ENCODE measurements at regions not wholly inside any gene's neighbourhood (a gene's known extent, or its start where the extent isn't known, plus 50 kb on each side); places are given as distances from the start of the nearest gene placed in this dataset.
A peak's percentile ranks its signal among the peaks of the same experiment; 100 is the strongest.

- Histone ChIP-seq H2AK5ac (ENCODE audit: low read length, severe bottlenecking) (no peak overlapping the region), H2AFZ (ENCODE audit: low read depth, low read length) (no peak overlapping the region), H2BK5ac (ENCODE audit: low read depth, low read length, poor library complexity, severe bottlenecking) (no peak overlapping the region), H3K4ac (ENCODE audit: low read depth in 1 of 2, low read length in 2 of 2) (no peak overlapping the region), H3K27me3 (ENCODE audit: control insufficient read depth in 1 of 2, insufficient read depth in 1 of 2, low read length in 2 of 2) (no peaks in the 10 kb centered on the region), H3K36me3 (ENCODE audit: control insufficient read depth in 1 of 2, insufficient read depth in 2 of 2, low read depth in 1 of 2, low read length in 2 of 2) (no peaks in the 10 kb centered on the region), H3K23ac (ENCODE audit: low read length in 2 of 2) (no peak overlapping the region), H2BK120ac (ENCODE audit: low read depth, low read length) (no peak overlapping the region), H3K14ac (ENCODE audit: low read length in 2 of 2) (no peak overlapping the region), H3K4me3 (ENCODE audit: insufficient read depth in 1 of 2, low read depth in 1 of 2, low read length in 2 of 2) (peak overlapping the region in 1 of 2 experiments; percentile 67), H2BK15ac (ENCODE audit: low read depth, poor library complexity, severe bottlenecking) (no peak overlapping the region), H3K4me2 (ENCODE audit: low read length, poor library complexity, severe bottlenecking) (no peak overlapping the region), H3K9me3 (ENCODE audit: control insufficient read depth, low read length) (peaks cover 6% of the 10 kb centered on the region), H4K91ac (ENCODE audit: low read length) (no peak overlapping the region), H4K8ac (ENCODE audit: low read length) (no peak overlapping the region), H3K79me1 (replicated peaks; ENCODE audit: low read length, poor library complexity, severe bottlenecking) (no peaks in the 10 kb centered on the region), H3K18ac (ENCODE audit: low read depth in 1 of 2, low read length in 2 of 2) (no peak overlapping the region), H3K9ac (ENCODE audit: low read length) (peak overlapping the region; percentile 82), H3K27ac (ENCODE audit: low read length, poor library complexity, severe bottlenecking) (no peak overlapping the region), H2BK12ac (ENCODE audit: low read length in 2 of 2) (no peak overlapping the region), H3K4me1 (ENCODE audit: control insufficient read depth, insufficient read depth, low read depth, low read length) (no peaks in the 10 kb centered on the region)
- DNase-seq: peak; percentile 60
Observed at GRCh38 chr3:146308222-146308621, 57.3 kb upstream of the PLSCR4 start.

DNA sequence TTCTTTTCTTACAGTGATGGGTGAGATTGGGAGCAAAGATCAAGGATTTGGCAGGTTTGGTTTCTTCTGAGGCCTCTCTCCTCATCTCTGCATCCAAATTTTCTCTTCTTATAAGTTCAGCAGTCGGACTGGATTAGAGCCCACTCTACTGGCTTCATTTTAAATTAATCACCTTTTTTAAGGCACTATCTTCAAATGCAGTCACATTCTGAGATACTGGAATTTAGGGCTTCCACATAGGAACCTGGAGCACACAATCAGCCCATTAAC lies 56.5 kb upstream of the PLSCR4 start:
- Histone ChIP-seq H3K36me3 (ENCODE audit: control insufficient read depth in 1 of 2, insufficient read depth in 2 of 2, low read depth in 1 of 2, low read length in 2 of 2) (no peaks in the 10 kb centered on the region), H4K8ac (ENCODE audit: low read length) (no peak overlapping the region), H2AK5ac (ENCODE audit: low read length, severe bottlenecking) (no peak overlapping the region), H2BK120ac (ENCODE audit: low read depth, low read length) (no peak overlapping the region), H3K4ac (ENCODE audit: low read depth in 1 of 2, low read length in 2 of 2) (no peak overlapping the region), H3K27me3 (ENCODE audit: control insufficient read depth in 1 of 2, insufficient read depth in 1 of 2, low read length in 2 of 2) (no peaks in the 10 kb centered on the region), H2AFZ (ENCODE audit: low read depth, low read length) (no peak overlapping the region), H2BK15ac (ENCODE audit: low read depth, poor library complexity, severe bottlenecking) (no peak overlapping the region), H3K4me3 (ENCODE audit: insufficient read depth in 1 of 2, low read depth in 1 of 2, low read length in 2 of 2) (no peak overlapping the region), H3K27ac (ENCODE audit: low read length, poor library complexity, severe bottlenecking) (no peak overlapping the region), H3K9ac (ENCODE audit: low read length) (peak overlapping the region; percentile 82), H3K23ac (ENCODE audit: low read length in 2 of 2) (no peak overlapping the region), H3K4me2 (ENCODE audit: low read length, poor library complexity, severe bottlenecking) (no peak overlapping the region), H3K14ac (ENCODE audit: low read length in 2 of 2) (no peak overlapping the region), H2BK12ac (ENCODE audit: low read length in 2 of 2) (no peak overlapping the region), H3K9me3 (ENCODE audit: control insufficient read depth, low read length) (peaks cover 8% of the 10 kb centered on the region), H3K18ac (ENCODE audit: low read depth in 1 of 2, low read length in 2 of 2) (no peak overlapping the region), H2BK5ac (ENCODE audit: low read depth, low read length, poor library complexity, severe bottlenecking) (no peak overlapping the region), H3K4me1 (ENCODE audit: control insufficient read depth, insufficient read depth, low read depth, low read length) (no peaks in the 10 kb centered on the region), H4K91ac (ENCODE audit: low read length) (no peak overlapping the region), H3K79me1 (replicated peaks; ENCODE audit: low read length, poor library complexity, severe bottlenecking) (no peaks in the 10 kb centered on the region)
- 95% methylated on average over 1 of the region's 1 CpG for WGBS
- no peak for DNase-seq

DNA sequence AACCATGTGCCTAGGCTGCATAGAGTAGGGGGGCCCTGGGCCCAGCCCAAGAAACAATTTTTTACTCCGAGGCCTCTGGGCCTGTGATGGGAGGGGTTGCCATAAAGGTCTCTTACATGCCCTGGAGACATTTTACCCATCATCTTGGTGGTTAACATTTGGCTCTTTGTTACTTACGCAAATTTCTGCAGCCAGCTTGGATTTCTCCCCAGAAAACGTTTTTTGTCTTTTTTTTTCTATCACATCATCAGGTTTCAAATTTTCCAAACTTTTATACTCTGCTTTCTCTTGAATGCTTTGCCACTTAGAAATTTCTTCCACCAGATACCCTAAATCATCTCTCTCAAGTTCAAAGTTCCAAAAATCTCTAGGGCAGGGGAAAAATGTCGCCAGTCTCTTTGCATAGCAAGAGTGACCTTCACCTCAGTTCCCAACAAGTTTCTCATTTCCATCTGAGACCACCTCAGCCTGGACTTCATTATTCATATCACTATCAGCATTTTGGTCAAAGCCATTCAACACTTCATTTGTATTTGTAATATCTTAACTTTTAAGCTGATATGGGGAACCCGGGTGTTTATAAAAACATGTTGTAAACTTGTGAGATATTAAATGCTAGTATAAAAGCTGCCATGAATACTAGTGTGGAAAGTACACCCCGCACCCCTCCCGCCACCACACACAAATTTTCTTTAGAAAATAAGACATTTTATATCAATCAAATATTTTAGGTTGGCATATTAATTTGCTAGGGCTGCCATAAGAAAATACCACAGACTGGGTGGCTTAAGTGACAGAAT lies 56.0 kb upstream of the PLSCR4 start:
- Histone ChIP-seq H3K18ac (ENCODE audit: low read depth in 1 of 2, low read length in 2 of 2) (no peak overlapping the region), H3K23ac (ENCODE audit: low read length in 2 of 2) (no peak overlapping the region), H3K4me3 (ENCODE audit: insufficient read depth in 1 of 2, low read depth in 1 of 2, low read length in 2 of 2) (no peak overlapping the region), H2BK15ac (ENCODE audit: low read depth, poor library complexity, severe bottlenecking) (no peak overlapping the region), H3K9ac (ENCODE audit: low read length) (peak overlapping the region; percentile 82), H2AK5ac (ENCODE audit: low read length, severe bottlenecking) (no peak overlapping the region), H3K4me1 (ENCODE audit: control insufficient read depth, insufficient read depth, low read depth, low read length) (no peaks in the 10 kb centered on the region), H3K4ac (ENCODE audit: low read depth in 1 of 2, low read length in 2 of 2) (no peak overlapping the region), H3K27me3 (ENCODE audit: control insufficient read depth in 1 of 2, insufficient read depth in 1 of 2, low read length in 2 of 2) (no peaks in the 10 kb centered on the region), H2AFZ (ENCODE audit: low read depth, low read length) (no peak overlapping the region), H4K8ac (ENCODE audit: low read length) (no peak overlapping the region), H2BK12ac (ENCODE audit: low read length in 2 of 2) (no peak overlapping the region), H3K27ac (ENCODE audit: low read length, poor library complexity, severe bottlenecking) (no peak overlapping the region), H3K9me3 (ENCODE audit: control insufficient read depth, low read length) (peaks cover 9% of the 10 kb centered on the region), H3K14ac (ENCODE audit: low read length in 2 of 2) (no peak overlapping the region), H3K79me1 (replicated peaks; ENCODE audit: low read length, poor library complexity, severe bottlenecking) (no peaks in the 10 kb centered on the region), H2BK5ac (ENCODE audit: low read depth, low read length, poor library complexity, severe bottlenecking) (no peak overlapping the region), H3K36me3 (ENCODE audit: control insufficient read depth in 1 of 2, insufficient read depth in 2 of 2, low read depth in 1 of 2, low read length in 2 of 2) (no peaks in the 10 kb centered on the region), H3K4me2 (ENCODE audit: low read length, poor library complexity, severe bottlenecking) (no peak overlapping the region), H2BK120ac (ENCODE audit: low read depth, low read length) (no peak overlapping the region), H4K91ac (ENCODE audit: low read length) (no peak overlapping the region)
- WGBS: 90% methylated on average over 4 of the region's 7 CpGs
- DNase-seq: no peak

GRCh38 chr3:146305808-146306423 lies 55.0 kb upstream of the PLSCR4 start:
- H3K27ac ChIP-seq (ENCODE audit: low read length, poor library complexity, severe bottlenecking): no peak overlapping the region
- no peak overlapping the region for H3K18ac ChIP-seq (ENCODE audit: low read depth in 1 of 2, low read length in 2 of 2)
- peaks cover 7% of the 10 kb centered on the region for H3K9me3 ChIP-seq (ENCODE audit: control insufficient read depth, low read length)
- H3K4me2 ChIP-seq (ENCODE audit: low read length, poor library complexity, severe bottlenecking): no peak overlapping the region
- no peak overlapping the region for H4K8ac ChIP-seq (ENCODE audit: low read length)
- H3K36me3 ChIP-seq (ENCODE audit: control insufficient read depth in 1 of 2, insufficient read depth in 2 of 2, low read depth in 1 of 2, low read length in 2 of 2): no peaks in the 10 kb centered on the region
- H3K14ac ChIP-seq (ENCODE audit: low read length in 2 of 2): no peak overlapping the region
- no peaks in the 10 kb centered on the region for H3K79me1 ChIP-seq (replicated peaks; ENCODE audit: low read length, poor library complexity, severe bottlenecking)
- H2AFZ ChIP-seq (ENCODE audit: low read depth, low read length): no peak overlapping the region
- no peak overlapping the region for H4K91ac ChIP-seq (ENCODE audit: low read length)
- no peak overlapping the region for H3K23ac ChIP-seq (ENCODE audit: low read length in 2 of 2)
- H2BK15ac ChIP-seq (ENCODE audit: low read depth, poor library complexity, severe bottlenecking): no peak overlapping the region
- DNase-seq: no peak
- H2AK5ac ChIP-seq (ENCODE audit: low read length, severe bottlenecking): no peak overlapping the region
- H3K9ac ChIP-seq (ENCODE audit: low read length): no peak overlapping the region
- H2BK12ac ChIP-seq (ENCODE audit: low read length in 2 of 2): no peak overlapping the region
- H2BK5ac ChIP-seq (ENCODE audit: low read depth, low read length, poor library complexity, severe bottlenecking): no peak overlapping the region
- WGBS: 96% methylated on average over 1 of the region's 1 CpG
- H2BK120ac ChIP-seq (ENCODE audit: low read depth, low read length): no peak overlapping the region
- H3K27me3 ChIP-seq (ENCODE audit: control insufficient read depth in 1 of 2, insufficient read depth in 1 of 2, low read length in 2 of 2): no peaks in the 10 kb centered on the region
- H3K4me1 ChIP-seq (ENCODE audit: control insufficient read depth, insufficient read depth, low read depth, low read length): no peaks in the 10 kb centered on the region
- no peak overlapping the region for H3K4me3 ChIP-seq (ENCODE audit: insufficient read depth in 1 of 2, low read depth in 1 of 2, low read length in 2 of 2)
- no peak overlapping the region for H3K4ac ChIP-seq (ENCODE audit: low read depth in 1 of 2, low read length in 2 of 2)

Data from mesenchymal stem cell (in vitro differentiated cells and primary cell).